ENCODE measurements at regions not wholly inside any gene's neighbourhood (a gene's known extent, or its start where the extent isn't known, plus 50 kb on each side); places are given as distances from the start of the nearest gene placed in this dataset.

DNA sequence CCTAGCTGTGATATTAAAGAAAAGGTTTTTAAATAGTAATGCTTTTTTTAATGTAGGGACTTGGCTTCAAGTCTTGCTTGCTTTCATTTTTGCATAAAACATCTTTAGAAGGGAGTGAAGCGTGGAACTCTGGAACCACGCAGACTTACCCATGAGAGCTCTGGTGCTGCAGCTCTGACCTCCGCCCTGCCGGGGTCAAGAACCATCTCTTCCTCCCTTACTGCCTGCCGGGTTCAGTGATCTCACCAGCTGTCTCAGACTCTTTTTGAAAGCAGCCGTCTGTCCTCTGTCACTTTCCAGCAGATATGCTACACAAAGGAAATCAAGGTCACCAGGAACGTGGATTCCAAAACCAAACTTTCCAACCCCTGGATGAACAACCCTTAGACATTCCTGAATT lies 353.8 kb downstream of the GPR37 start:
- TF ChIP-seq, protein P1, sequence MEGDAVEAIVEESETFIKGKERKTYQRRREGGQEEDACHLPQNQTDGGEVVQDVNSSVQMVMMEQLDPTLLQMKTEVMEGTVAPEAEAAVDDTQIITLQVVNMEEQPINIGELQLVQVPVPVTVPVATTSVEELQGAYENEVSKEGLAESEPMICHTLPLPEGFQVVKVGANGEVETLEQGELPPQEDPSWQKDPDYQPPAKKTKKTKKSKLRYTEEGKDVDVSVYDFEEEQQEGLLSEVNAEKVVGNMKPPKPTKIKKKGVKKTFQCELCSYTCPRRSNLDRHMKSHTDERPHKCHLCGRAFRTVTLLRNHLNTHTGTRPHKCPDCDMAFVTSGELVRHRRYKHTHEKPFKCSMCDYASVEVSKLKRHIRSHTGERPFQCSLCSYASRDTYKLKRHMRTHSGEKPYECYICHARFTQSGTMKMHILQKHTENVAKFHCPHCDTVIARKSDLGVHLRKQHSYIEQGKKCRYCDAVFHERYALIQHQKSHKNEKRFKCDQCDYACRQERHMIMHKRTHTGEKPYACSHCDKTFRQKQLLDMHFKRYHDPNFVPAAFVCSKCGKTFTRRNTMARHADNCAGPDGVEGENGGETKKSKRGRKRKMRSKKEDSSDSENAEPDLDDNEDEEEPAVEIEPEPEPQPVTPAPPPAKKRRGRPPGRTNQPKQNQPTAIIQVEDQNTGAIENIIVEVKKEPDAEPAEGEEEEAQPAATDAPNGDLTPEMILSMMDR (IDR thresholded peaks at IDR 0.05): no peak
- no peak for TF ChIP-seq POLR2AphosphoS5 (IDR thresholded peaks at IDR 0.05)

Data from sigmoid colon (tissue), 4 donors.